ENCODE measurements at regions not wholly inside any gene's neighbourhood (a gene's known extent, or its start where the extent isn't known, plus 50 kb on each side); places are given as distances from the start of the nearest gene placed in this dataset.

DNA sequence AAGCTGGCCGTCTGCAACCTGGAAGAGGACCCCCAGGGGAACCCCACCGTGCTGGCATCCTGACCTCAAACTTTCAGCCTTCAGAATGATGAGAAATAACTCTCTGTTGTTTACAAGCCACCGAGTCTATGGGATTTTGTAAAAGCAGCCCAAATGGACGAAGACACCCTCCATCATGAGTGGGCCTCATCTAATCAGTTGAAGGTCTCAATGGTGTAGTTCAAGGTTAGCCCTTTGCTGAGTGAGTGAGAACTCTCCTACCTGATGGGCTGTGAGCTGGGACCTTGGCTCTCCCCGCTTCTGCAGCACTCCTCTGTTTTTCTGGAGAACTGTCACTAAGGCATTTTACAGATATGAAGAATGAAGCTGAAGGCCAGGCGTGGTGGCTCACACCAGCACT, 325.9 kb upstream of the TNRC6C start:
- TF ChIP-seq, protein P1, sequence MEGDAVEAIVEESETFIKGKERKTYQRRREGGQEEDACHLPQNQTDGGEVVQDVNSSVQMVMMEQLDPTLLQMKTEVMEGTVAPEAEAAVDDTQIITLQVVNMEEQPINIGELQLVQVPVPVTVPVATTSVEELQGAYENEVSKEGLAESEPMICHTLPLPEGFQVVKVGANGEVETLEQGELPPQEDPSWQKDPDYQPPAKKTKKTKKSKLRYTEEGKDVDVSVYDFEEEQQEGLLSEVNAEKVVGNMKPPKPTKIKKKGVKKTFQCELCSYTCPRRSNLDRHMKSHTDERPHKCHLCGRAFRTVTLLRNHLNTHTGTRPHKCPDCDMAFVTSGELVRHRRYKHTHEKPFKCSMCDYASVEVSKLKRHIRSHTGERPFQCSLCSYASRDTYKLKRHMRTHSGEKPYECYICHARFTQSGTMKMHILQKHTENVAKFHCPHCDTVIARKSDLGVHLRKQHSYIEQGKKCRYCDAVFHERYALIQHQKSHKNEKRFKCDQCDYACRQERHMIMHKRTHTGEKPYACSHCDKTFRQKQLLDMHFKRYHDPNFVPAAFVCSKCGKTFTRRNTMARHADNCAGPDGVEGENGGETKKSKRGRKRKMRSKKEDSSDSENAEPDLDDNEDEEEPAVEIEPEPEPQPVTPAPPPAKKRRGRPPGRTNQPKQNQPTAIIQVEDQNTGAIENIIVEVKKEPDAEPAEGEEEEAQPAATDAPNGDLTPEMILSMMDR (IDR thresholded peaks at IDR 0.05; ENCODE audit: low read depth, low read length, missing input control) = no peak
- TF ChIP-seq SP1 (IDR thresholded peaks at IDR 0.05) (no peak), GABPA (IDR thresholded peaks at IDR 0.05 in 1 of 2, conservative IDR thresholded peaks at IDR 0.05 in 1 of 2) (no peak), ATF3 (IDR thresholded peaks at IDR 0.05) (no peak), MAX (IDR thresholded peaks at IDR 0.05) (no peak)

All from liver (tissue), 3 donors.